SK-N-SH (cell line): ENCODE measurements at regions not wholly inside any gene's neighbourhood (a gene's known extent, or its start where the extent isn't known, plus 50 kb on each side); places are given as distances from the start of the nearest gene placed in this dataset.
A peak's percentile ranks its signal among the peaks of the same experiment; 100 is the strongest.

Experiments
- CTCF ChIA-PET: fragments of 300-600, 350-600 bp; formaldehyde crosslinking; extraction: SDS; loops from one replicate; lab custom pipeline; 2021; lab: Yijun Ruan, JAX
- POLR2A ChIA-PET: fragments of 350-600 bp; sonication (Branson Sonifier 250); formaldehyde crosslinking; extraction: SDS; loops from one replicate; lab custom pipeline; 2020; ENCODE audit warnings: antibody characterized with exemption, inconsistent platforms; lab: Yijun Ruan, JAX
- DNase-seq: peaks from one replicate; pipeline ENCODE4 v3.0.0; 2012
- H2AFZ ChIP-seq: fragments of 200-600 bp; sonication (generic); 2 replicates; pipeline ENCODE4 v1.8.1; 2016; ENCODE audit warnings: antibody characterized with exemption, mild to moderate bottlenecking, low read depth
- H3F3A ChIP-seq: fragments of 200-600 bp; sonication (generic); replicated peaks from 2 replicates; pipeline ENCODE3; 2016; ENCODE audit warnings: antibody characterized with exemption, mild to moderate bottlenecking; ENCODE audit not compliant: insufficient read depth
- H3K27ac ChIP-seq, 2 experiments: fragments of 200-500 bp in 1 of 2; fragments of 200-600 bp in 1 of 2; sonication (Bioruptor generic) in 1 of 2; sonication (generic), shearing (Covaris generic) in 1 of 2; 2 replicates each; pipeline versions ENCODE4 v1.5.1 to v1.6.1; 2014 to 2016; ENCODE audit warnings: low read depth in 2 of 2, inconsistent platforms in 1 of 2, low read length in 1 of 2, mild to moderate bottlenecking in 1 of 2, mixed read lengths in 1 of 2
- H3K27me3 ChIP-seq: fragments of 200-600 bp; sonication (generic), shearing (Covaris generic); 2 replicates; pipeline ENCODE4 v1.6.1; 2016; ENCODE audit warnings: mixed run types; ENCODE audit not compliant: insufficient read depth
- H3K36me3 ChIP-seq, 2 experiments: fragments of 200-500 bp in 1 of 2; fragments of 200-600 bp in 1 of 2; sonication (Bioruptor generic) in 1 of 2; sonication (generic) in 1 of 2; replicated peaks in 1 of 2; 2 replicates each; pipeline versions ENCODE3 to v1.5.1; 2014 to 2016; ENCODE audit warnings: low read length in 1 of 2, mild to moderate bottlenecking in 1 of 2; ENCODE audit not compliant: insufficient read depth in 2 of 2, control insufficient read depth in 1 of 2
- H3K4me1 ChIP-seq, 2 experiments: fragments of 200-500 bp in 1 of 2; fragments of 200-600 bp in 1 of 2; sonication (Bioruptor generic) in 1 of 2; sonication (generic), shearing (Covaris generic) in 1 of 2; 2 replicates each; pipeline versions ENCODE4 v1.5.1 to v1.6.1; 2014 to 2016; ENCODE audit warnings: low read depth in 1 of 2, low read length in 1 of 2, mixed run types in 1 of 2; ENCODE audit not compliant: insufficient read depth in 2 of 2, control insufficient read depth in 1 of 2
- H3K4me2 ChIP-seq: fragments of 200-600 bp; sonication (generic), shearing (Covaris generic); 2 replicates; pipeline ENCODE4 v1.6.1; 2017; ENCODE audit warnings: mixed run types
- H3K4me3 ChIP-seq, 2 experiments: fragments of 200-500 bp in 1 of 2; fragments of 200-600 bp in 1 of 2; sonication (Bioruptor generic) in 1 of 2; sonication (generic), shearing (Covaris generic) in 1 of 2; 2 replicates each; pipeline versions ENCODE4 v1.5.1 to v1.8.1; 2014 to 2016; ENCODE audit warnings: low read depth in 2 of 2, inconsistent platforms in 1 of 2, low read length in 1 of 2, mild to moderate bottlenecking in 1 of 2, mixed read lengths in 1 of 2, moderate library complexity in 1 of 2
- H3K79me2 ChIP-seq: fragments of 200-600 bp; sonication (generic); 2 replicates; pipeline ENCODE4 v1.8.1; 2017; ENCODE audit warnings: mild to moderate bottlenecking; ENCODE audit not compliant: insufficient read depth
- H3K9ac ChIP-seq: fragments of 200-600 bp; sonication (generic); 2 replicates; pipeline ENCODE4 v1.6.1; 2017; ENCODE audit warnings: mixed run types
- H3K9me2 ChIP-seq: fragments of 200-600 bp; sonication (generic); 2 replicates; pipeline ENCODE4 v1.6.1; 2017; ENCODE audit warnings: mixed run types
- H3K9me3 ChIP-seq: fragments of 200-600 bp; sonication (generic); 2 replicates; pipeline ENCODE4 v1.6.1; 2017; ENCODE audit warnings: mixed run types, mild to moderate bottlenecking, moderate library complexity
- H4K20me1 ChIP-seq: fragments of 200-600 bp; sonication (generic); 2 replicates; pipeline ENCODE4 v1.6.1; 2017; ENCODE audit warnings: mild to moderate bottlenecking, mixed run types; ENCODE audit not compliant: insufficient read depth
- CHD2 ChIP-seq: fragments of 150-350 bp; IDR thresholded peaks from 2 replicates; pipeline ENCODE4 v1.6.1; 2018; ENCODE audit warnings: low read length; ENCODE audit not compliant: partially characterized antibody
- ELF1 ChIP-seq: IDR thresholded peaks from 2 replicates; pipeline ENCODE4 v1.4.0; 2012
- EZH2phosphoT487 ChIP-seq: fragments of 200-600 bp; sonication (generic); IDR thresholded peaks from 2 replicates; pipeline ENCODE4 v1.6.1; 2017; ENCODE audit warnings: low read depth, mixed run types, mild to moderate bottlenecking, antibody characterized with exemption, moderate library complexity, borderline replicate concordance
- FOXJ3 ChIP-seq: sonication (generic); formaldehyde crosslinking; IDR thresholded peaks from 2 replicates; pipeline ENCODE4 v1.5.1; 2020; ENCODE audit warnings: mild to moderate bottlenecking, missing genetic modification reagents
- FOXM1 ChIP-seq: IDR thresholded peaks from 2 replicates; pipeline ENCODE4 v1.4.0; 2012; ENCODE audit warnings: low read depth, mild to moderate bottlenecking
- GABPA ChIP-seq: IDR thresholded peaks from 2 replicates; pipeline ENCODE4 v1.4.0; 2012; ENCODE audit warnings: low read depth, mild to moderate bottlenecking
- GATA2 ChIP-seq: sonication (generic); formaldehyde crosslinking; IDR thresholded peaks from 2 replicates; pipeline ENCODE4 v1.5.0; 2020; ENCODE audit warnings: mild to moderate bottlenecking, missing genetic modification reagents
- JUND ChIP-seq: IDR thresholded peaks from 2 replicates; pipeline ENCODE4 v1.4.0; 2012
- MXI1 ChIP-seq: IDR thresholded peaks from 2 replicates; pipeline ENCODE4 v1.6.1; 2012; ENCODE audit warnings: mild to moderate bottlenecking, low read depth, low read length, improper control_type of control experiment
- NFIC ChIP-seq: IDR thresholded peaks from 2 replicates; pipeline ENCODE4 v1.4.0; 2012; ENCODE audit warnings: borderline replicate concordance
- NRF1 ChIP-seq: IDR thresholded peaks from 2 replicates; pipeline ENCODE4 v1.6.1; 2012; ENCODE audit warnings: low read depth, mild to moderate bottlenecking, low read length
- RAD21 ChIP-seq: IDR thresholded peaks from 2 replicates; pipeline ENCODE4 v1.6.1; 2012; ENCODE audit warnings: mild to moderate bottlenecking, low read length
- RXRA ChIP-seq: IDR thresholded peaks from 2 replicates; pipeline ENCODE4 v1.4.0; 2012; ENCODE audit warnings: low read depth, mild to moderate bottlenecking, borderline replicate concordance
- SIN3A ChIP-seq: IDR thresholded peaks from 2 replicates; pipeline ENCODE4 v1.6.1; 2012; ENCODE audit warnings: low read depth, mild to moderate bottlenecking, low read length, moderate library complexity, borderline replicate concordance
- SMC3 ChIP-seq: IDR thresholded peaks from 2 replicates; pipeline ENCODE4 v1.6.1; 2012; ENCODE audit warnings: low read depth, low read length, improper control_type of control experiment
- TCF12 ChIP-seq: IDR thresholded peaks from 2 replicates; pipeline ENCODE4 v1.4.0; 2012
- TEAD4 ChIP-seq: IDR thresholded peaks from 2 replicates; pipeline ENCODE4 v1.4.0; 2012; ENCODE audit warnings: mild to moderate bottlenecking, borderline replicate concordance; ENCODE audit not compliant: insufficient read depth
- YY1 ChIP-seq: IDR thresholded peaks from 2 replicates; pipeline ENCODE4 v1.4.0; 2012; ENCODE audit warnings: low read depth, mild to moderate bottlenecking
- WGBS: methylation state at CpG from one replicate; pipeline ENCODE4 v1.1.6; 2017; ENCODE audit warnings: low lambda C conversion rate; 5-methylcytosine and 5-hydroxymethylcytosine counted together
- TF ChIP-seq, protein P1 (sequence below): IDR thresholded peaks from 2 replicates; pipeline ENCODE4 v1.4.0; 2012; ENCODE audit warnings: low read depth, borderline replicate concordance
- TF ChIP-seq, protein P2 (sequence below): IDR thresholded peaks from 2 replicates; pipeline ENCODE4; 2012
- TF ChIP-seq, protein P3 (sequence below): IDR thresholded peaks from 2 replicates; pipeline ENCODE4 v1.4.0; 2012; ENCODE audit warnings: low read depth
- TF ChIP-seq, protein P4 (sequence below): IDR thresholded peaks from 2 replicates; pipeline ENCODE4 v1.6.1; 2012; ENCODE audit warnings: mild to moderate bottlenecking, low read depth, low read length, moderate library complexity

DNA sequence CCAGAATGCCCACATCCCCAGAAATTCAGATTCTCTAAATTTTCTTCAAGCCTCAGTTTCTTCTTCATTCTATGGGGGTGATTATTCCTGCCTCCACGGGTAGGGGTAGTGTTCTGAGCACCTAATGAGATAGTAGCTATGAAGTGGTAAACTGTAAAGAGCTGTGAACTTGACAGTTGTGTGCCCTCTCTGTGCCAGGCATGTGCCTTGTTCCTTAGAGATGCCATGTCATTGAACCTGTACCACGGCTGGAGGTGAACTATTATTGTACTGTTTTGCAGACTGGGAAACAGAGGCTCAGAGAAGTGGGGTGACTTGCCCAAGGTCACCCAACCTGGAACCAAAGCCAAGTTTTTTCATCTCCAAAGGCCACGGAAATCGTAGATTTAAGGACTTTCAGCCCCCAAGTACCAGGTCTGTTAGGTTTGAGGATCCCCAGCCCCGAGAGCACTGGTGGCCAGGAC lies 67.7 kb upstream of the SIRPA start:
- CTCF ChIA-PET, result interaction anchor here (0.5 kb wide), 1 partner anchor 147 kb away, joined by 4 read pairs; no protein-coding TSS in a partner anchor
- Histone ChIP-seq H2AFZ (no peak overlapping the region), H3K4me2 (no peak overlapping the region)
- TF ChIP-seq RAD21 (no peak), NFIC (no peak), TEAD4 (no peak), FOXM1 (no peak), TCF12 (no peak), FOXJ3 (CRISPR knock-in tag) (no peak), YY1 (no peak), NRF1 (no peak), SIN3A (no peak), MXI1 (no peak), CHD2 (no peak), SMC3 (no peak), GABPA (no peak), ELF1 (no peak), EZH2phosphoT487 (no peak)
- TF ChIP-seq, protein P1, sequence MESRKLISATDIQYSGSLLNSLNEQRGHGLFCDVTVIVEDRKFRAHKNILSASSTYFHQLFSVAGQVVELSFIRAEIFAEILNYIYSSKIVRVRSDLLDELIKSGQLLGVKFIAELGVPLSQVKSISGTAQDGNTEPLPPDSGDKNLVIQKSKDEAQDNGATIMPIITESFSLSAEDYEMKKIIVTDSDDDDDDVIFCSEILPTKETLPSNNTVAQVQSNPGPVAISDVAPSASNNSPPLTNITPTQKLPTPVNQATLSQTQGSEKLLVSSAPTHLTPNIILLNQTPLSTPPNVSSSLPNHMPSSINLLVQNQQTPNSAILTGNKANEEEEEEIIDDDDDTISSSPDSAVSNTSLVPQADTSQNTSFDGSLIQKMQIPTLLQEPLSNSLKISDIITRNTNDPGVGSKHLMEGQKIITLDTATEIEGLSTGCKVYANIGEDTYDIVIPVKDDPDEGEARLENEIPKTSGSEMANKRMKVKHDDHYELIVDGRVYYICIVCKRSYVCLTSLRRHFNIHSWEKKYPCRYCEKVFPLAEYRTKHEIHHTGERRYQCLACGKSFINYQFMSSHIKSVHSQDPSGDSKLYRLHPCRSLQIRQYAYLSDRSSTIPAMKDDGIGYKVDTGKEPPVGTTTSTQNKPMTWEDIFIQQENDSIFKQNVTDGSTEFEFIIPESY, result no peak
- TF ChIP-seq, protein P2, sequence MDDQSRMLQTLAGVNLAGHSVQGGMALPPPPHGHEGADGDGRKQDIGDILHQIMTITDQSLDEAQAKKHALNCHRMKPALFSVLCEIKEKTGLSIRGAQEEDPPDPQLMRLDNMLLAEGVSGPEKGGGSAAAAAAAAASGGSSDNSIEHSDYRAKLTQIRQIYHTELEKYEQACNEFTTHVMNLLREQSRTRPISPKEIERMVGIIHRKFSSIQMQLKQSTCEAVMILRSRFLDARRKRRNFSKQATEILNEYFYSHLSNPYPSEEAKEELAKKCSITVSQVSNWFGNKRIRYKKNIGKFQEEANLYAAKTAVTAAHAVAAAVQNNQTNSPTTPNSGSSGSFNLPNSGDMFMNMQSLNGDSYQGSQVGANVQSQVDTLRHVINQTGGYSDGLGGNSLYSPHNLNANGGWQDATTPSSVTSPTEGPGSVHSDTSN, result no peak
- TF ChIP-seq, all 33 proteins: peak for 0
- H3K9me2 ChIP-seq, result no peaks in the 10 kb centered on the region
- no peak overlapping the region for H3K27ac ChIP-seq
- H3K36me3 ChIP-seq, result no peaks in the 10 kb centered on the region
- DNase-seq, result no peak
- no peaks in the 10 kb centered on the region for H3K27me3 ChIP-seq
- no peaks in the 10 kb centered on the region for H4K20me1 ChIP-seq
- POLR2A ChIA-PET, result no interaction called here
- no peak overlapping the region for H3K9ac ChIP-seq
- H3F3A ChIP-seq, result peaks cover 12% of the 10 kb centered on the region
- H3K79me2 ChIP-seq, result no peaks in the 10 kb centered on the region
- H3K4me3 ChIP-seq, result no peak overlapping the region
- 83% methylated on average over 5 of the region's 5 CpGs for WGBS
- peaks cover 8 to 17% of the 10 kb centered on the region in 2 experiments; a peak in 3 of 4 replicates for H3K4me1 ChIP-seq
- H3K9me3 ChIP-seq, result peaks cover 6% of the 10 kb centered on the region

GRCh38 chr20:1825938-1826445 lies 69.2 kb upstream of the SIRPA start:
- Histone ChIP-seq H3K36me3 (no peaks in the 10 kb centered on the region), H3K4me3 (no peak overlapping the region), H3K9me2 (no peaks in the 10 kb centered on the region), H3K27ac (peak overlapping the region in 1 of 2 experiments; percentile 43; a peak in 1 of 4 replicates), H3F3A (peaks cover 8% of the 10 kb centered on the region), H3K9ac (no peak overlapping the region), H3K79me2 (no peaks in the 10 kb centered on the region), H4K20me1 (no peaks in the 10 kb centered on the region), H3K4me1 (peaks cover 8 to 17% of the 10 kb centered on the region in 2 experiments; a peak in 3 of 4 replicates), H3K9me3 (peaks cover 7% of the 10 kb centered on the region), H2AFZ (no peak overlapping the region), H3K4me2 (no peak overlapping the region), H3K27me3 (no peaks in the 10 kb centered on the region)
- 95% methylated on average over 4 of the region's 4 CpGs for WGBS
- ChIA-PET CTCF (no interaction called here), POLR2A (no interaction called here)
- DNase-seq, result no peak
- TF ChIP-seq, protein P3, sequence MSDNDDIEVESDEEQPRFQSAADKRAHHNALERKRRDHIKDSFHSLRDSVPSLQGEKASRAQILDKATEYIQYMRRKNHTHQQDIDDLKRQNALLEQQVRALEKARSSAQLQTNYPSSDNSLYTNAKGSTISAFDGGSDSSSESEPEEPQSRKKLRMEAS, result no peak
- TF ChIP-seq GATA2 (CRISPR knock-in tag) (no peak), JUND (no peak), RXRA (no peak), NRF1 (no peak), MXI1 (no peak)
- TF ChIP-seq, protein P4, sequence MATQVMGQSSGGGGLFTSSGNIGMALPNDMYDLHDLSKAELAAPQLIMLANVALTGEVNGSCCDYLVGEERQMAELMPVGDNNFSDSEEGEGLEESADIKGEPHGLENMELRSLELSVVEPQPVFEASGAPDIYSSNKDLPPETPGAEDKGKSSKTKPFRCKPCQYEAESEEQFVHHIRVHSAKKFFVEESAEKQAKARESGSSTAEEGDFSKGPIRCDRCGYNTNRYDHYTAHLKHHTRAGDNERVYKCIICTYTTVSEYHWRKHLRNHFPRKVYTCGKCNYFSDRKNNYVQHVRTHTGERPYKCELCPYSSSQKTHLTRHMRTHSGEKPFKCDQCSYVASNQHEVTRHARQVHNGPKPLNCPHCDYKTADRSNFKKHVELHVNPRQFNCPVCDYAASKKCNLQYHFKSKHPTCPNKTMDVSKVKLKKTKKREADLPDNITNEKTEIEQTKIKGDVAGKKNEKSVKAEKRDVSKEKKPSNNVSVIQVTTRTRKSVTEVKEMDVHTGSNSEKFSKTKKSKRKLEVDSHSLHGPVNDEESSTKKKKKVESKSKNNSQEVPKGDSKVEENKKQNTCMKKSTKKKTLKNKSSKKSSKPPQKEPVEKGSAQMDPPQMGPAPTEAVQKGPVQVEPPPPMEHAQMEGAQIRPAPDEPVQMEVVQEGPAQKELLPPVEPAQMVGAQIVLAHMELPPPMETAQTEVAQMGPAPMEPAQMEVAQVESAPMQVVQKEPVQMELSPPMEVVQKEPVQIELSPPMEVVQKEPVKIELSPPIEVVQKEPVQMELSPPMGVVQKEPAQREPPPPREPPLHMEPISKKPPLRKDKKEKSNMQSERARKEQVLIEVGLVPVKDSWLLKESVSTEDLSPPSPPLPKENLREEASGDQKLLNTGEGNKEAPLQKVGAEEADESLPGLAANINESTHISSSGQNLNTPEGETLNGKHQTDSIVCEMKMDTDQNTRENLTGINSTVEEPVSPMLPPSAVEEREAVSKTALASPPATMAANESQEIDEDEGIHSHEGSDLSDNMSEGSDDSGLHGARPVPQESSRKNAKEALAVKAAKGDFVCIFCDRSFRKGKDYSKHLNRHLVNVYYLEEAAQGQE, result no peak
